B cell (primary cell): ENCODE measurements at regions not wholly inside any gene's neighbourhood (a gene's known extent, or its start where the extent isn't known, plus 50 kb on each side); places are given as distances from the start of the nearest gene placed in this dataset.

ENCODE experiments used
- CTCF ChIP-seq: fragments of 200-600 bp; IDR thresholded peaks from one replicate; pipeline ENCODE4 v1.8.0; 2022; ENCODE audit warnings: antibody characterized with exemption, mild to moderate bottlenecking
- EZH2 ChIP-seq: IDR thresholded peaks from 2 replicates; pipeline ENCODE4 v1.6.1; 2012; ENCODE audit warnings: borderline replicate concordance, low read depth, mild to moderate bottlenecking, moderate library complexity, low read length; ENCODE audit not compliant: insufficient read depth, poor library complexity, severe bottlenecking

- no peak for TF ChIP-seq CTCF
- TF ChIP-seq EZH2 = no peak
Measured at GRCh38 chr2:239506961-239507360, 106.1 kb upstream of the HDAC4 start.
